Fibroblast of skin of scalp (primary cell): ENCODE measurements at regions not wholly inside any gene's neighbourhood (a gene's known extent, or its start where the extent isn't known, plus 50 kb on each side); places are given as distances from the start of the nearest gene placed in this dataset.
"Not testable (repeated sequence)": the region's sequence is repeated elsewhere in the genome, so short reads cannot be mapped to it uniquely, and the experiment has no call there.

Experiments
- DNase-seq: peaks from one replicate; pipeline ENCODE4 v3.0.0-alpha.2; 2013

GRCh38 chr4:144799486-144799885 is 153.5 kb downstream of the HHIP start:
- DNase-seq: no peak

GRCh38 chr4:144801731-144802130 is 155.8 kb downstream of the HHIP start:
- DNase-seq: no peak

GRCh38 chr4:144808034-144808433 is 162.1 kb downstream of the HHIP start:
- no peak for DNase-seq

- no peak for DNase-seq
Measured at GRCh38 chr4:144809056-144809640, 163.2 kb downstream of the HHIP start.

GRCh38 chr4:144816668-144817067 is 170.7 kb downstream of the HHIP start:
- no peak for DNase-seq

- DNase-seq: no peak
Measured at GRCh38 chr4:144817081-144817480, 171.1 kb downstream of the HHIP start.

- no peak for DNase-seq
Measured at GRCh38 chr4:144818136-144818535, 172.2 kb downstream of the HHIP start.

GRCh38 chr4:144819591-144819990 is 173.6 kb downstream of the HHIP start:
- no peak for DNase-seq

GRCh38 chr4:144820011-144820727 is 174.2 kb downstream of the HHIP start:
- DNase-seq: peak; percentile 88

GRCh38 chr4:144820728-144821085 is 174.8 kb downstream of the HHIP start:
- peak; percentile 76 for DNase-seq

GRCh38 chr4:144831971-144832370 is 186.0 kb downstream of the HHIP start:
- no peak for DNase-seq

GRCh38 chr4:144845411-144845810 is 199.5 kb downstream of the HHIP start:
- no peak for DNase-seq

GRCh38 chr4:144851948-144852347 is 206.0 kb downstream of the HHIP start:
- no peak for DNase-seq

GRCh38 chr4:144861471-144861870 is 215.5 kb downstream of the HHIP start:
- no peak for DNase-seq

- DNase-seq: no peak
Measured at GRCh38 chr4:144862210-144862609, 216.3 kb downstream of the HHIP start.

- DNase-seq: not testable (repeated sequence)
Measured at GRCh38 chr4:144864891-144865290, 218.9 kb downstream of the HHIP start.

GRCh38 chr4:144868309-144868708 is 222.4 kb downstream of the HHIP start:
- no peak for DNase-seq

GRCh38 chr4:144872508-144873225 is 225.3 kb downstream of the ANAPC10 start:
- DNase-seq: no peak

- no peak for DNase-seq
Measured at GRCh38 chr4:144873226-144873990, 224.6 kb downstream of the ANAPC10 start.

GRCh38 chr4:144894573-144894972 is 203.4 kb downstream of the ANAPC10 start:
- DNase-seq: peak; percentile 63

- no peak for DNase-seq
Measured at GRCh38 chr4:144899393-144899792, 198.6 kb downstream of the ANAPC10 start.

- no peak for DNase-seq
Measured at GRCh38 chr4:144901141-144901540, 196.9 kb downstream of the ANAPC10 start.

GRCh38 chr4:144902614-144903013 is 195.4 kb downstream of the ANAPC10 start:
- no peak for DNase-seq
